DOHH2 (cell line): ENCODE measurements at regions not wholly inside any gene's neighbourhood (a gene's known extent, or its start where the extent isn't known, plus 50 kb on each side); places are given as distances from the start of the nearest gene placed in this dataset.

ENCODE experiments used
- EZH2phosphoT487 ChIP-seq: fragments of 200-600 bp; sonication (generic); IDR thresholded peaks from 2 replicates; pipeline ENCODE4 v1.6.1; 2017; ENCODE audit warnings: borderline replicate concordance, mild to moderate bottlenecking, antibody characterized with exemption, low read length, moderate library complexity, mixed read lengths
- TF ChIP-seq, protein P1 (sequence below): fragments of 200-600 bp; sonication (generic); IDR thresholded peaks from one replicate; pipeline ENCODE4 v1.5.1; 2014; ENCODE audit warnings: antibody characterized with exemption, mild to moderate bottlenecking, low read depth, low read length; ENCODE audit not compliant: poor library complexity, severe bottlenecking

DNA sequence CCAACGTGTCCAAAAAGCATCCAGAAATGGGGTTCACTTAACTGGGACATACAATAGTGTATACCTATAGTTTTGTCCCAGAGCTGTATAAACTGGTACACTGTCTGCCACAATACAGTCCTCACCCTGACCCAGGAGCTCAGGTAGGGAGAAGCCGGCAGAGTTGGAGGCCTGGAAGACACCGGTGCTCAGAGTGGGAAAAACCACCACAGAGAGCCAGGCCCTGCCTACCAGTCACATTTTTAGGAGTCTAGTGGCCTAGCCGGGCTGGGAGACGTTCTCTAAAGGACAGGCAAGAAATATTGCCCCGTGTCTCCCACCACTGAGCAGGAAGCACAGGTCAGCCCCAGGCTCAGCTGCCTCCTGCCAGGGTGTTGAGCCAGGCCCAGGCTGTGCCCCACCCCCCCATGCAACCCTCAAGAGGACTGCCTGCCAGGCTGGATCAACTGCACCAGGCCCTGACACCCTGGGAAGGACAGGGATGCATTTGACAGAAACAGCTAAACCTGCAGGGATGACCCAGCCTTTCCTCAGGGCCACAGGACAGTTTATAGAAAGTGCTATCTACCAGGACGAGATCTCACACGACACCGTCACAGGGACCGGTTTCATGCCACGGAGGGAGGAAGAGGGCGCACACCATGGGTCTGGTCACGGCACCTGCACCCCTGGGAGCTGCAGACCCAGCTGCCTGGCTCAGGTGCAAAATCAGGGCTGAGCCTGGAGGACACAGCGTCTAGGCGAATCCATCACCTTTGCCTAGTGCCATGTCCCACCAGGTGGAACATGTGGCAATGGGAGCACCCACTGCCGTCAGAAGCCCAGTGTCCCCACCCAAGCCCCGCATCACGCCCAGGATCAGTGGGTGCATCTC is 89.9 kb downstream of the TMEM18 start:
- TF ChIP-seq, protein P1, sequence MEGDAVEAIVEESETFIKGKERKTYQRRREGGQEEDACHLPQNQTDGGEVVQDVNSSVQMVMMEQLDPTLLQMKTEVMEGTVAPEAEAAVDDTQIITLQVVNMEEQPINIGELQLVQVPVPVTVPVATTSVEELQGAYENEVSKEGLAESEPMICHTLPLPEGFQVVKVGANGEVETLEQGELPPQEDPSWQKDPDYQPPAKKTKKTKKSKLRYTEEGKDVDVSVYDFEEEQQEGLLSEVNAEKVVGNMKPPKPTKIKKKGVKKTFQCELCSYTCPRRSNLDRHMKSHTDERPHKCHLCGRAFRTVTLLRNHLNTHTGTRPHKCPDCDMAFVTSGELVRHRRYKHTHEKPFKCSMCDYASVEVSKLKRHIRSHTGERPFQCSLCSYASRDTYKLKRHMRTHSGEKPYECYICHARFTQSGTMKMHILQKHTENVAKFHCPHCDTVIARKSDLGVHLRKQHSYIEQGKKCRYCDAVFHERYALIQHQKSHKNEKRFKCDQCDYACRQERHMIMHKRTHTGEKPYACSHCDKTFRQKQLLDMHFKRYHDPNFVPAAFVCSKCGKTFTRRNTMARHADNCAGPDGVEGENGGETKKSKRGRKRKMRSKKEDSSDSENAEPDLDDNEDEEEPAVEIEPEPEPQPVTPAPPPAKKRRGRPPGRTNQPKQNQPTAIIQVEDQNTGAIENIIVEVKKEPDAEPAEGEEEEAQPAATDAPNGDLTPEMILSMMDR, result no peak
- TF ChIP-seq EZH2phosphoT487, result no peak
